ENCODE measurements at regions not wholly inside any gene's neighbourhood (a gene's known extent, or its start where the extent isn't known, plus 50 kb on each side); places are given as distances from the start of the nearest gene placed in this dataset.

DNA sequence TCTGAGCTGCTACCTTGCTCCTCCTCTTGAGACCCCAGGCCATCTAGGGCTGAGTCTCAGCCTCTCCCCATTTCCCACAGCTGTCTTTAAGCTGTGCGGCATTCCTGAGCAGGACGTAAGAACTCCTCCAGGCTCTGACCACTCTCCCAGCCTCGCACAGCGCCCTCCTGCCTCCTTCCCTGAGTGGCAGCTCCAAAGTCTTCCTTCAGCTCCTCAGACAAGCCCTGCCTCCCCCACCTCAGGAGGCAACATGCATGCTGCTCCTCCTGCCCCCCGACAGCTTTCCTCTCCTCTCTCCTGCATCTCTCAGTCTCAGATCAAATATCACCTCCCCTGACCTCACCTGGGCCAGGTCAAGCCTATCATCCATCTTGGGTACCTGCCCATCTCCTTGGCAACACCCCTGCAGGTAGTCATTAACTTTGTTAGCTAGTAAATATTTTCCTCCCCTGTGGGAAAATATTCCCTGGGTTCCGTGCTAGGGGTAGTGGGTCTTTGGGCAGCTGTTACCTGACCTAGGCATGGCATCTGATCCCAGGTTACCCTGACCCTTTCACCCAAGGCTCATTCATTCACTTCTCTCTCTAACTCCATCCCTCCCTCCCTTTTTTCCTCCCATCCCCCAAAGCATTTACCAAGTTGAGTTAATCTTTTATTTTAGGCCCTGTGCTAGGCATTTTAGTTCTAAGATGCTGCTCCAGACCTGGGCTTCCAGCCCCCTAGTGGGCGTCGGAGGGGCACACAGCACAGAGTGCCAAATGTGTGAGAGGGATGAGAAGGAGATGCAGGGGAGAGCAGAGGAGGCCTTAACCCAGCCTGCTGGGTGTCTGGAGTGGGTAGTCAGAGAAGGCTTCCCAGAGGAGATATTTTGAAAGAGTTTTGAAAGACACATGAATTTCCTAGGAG is 419.9 kb downstream of the PTPRU start:
- DNase-seq = peak; percentile 41 to 60
- no peaks in the 10 kb centered on the region for H3K36me3 ChIP-seq
- no peaks in the 10 kb centered on the region for H3K27me3 ChIP-seq
- peaks cover 7% of the 10 kb centered on the region; the same call in 1 of the 2 replicates for H3K9me3 ChIP-seq (replicated peaks)
- no peak overlapping the region for H3K4me3 ChIP-seq
- H3K27ac ChIP-seq = no peak overlapping the region
- no peaks in the 10 kb centered on the region for H3K4me1 ChIP-seq

DNA sequence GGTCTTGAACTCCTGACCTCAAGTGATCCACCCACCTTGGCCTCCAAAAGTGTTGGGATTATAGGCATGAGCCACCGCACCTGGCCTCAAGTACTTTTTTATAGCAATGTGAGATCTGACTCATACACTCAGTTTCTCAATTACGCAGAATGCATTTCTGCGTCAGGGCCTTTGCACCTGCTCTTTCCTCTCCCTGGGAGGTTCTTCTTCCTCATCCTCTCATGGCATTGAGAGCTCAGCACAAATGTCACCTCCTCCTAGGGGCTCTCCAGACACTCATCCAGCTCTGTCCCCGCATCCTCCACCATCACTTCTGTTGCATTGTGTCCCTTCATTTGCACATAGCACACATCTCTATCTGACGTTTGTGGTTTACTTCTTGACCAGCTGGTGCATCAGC is 418.8 kb downstream of the PTPRU start:
- no peak for DNase-seq
- H3K4me1 ChIP-seq = no peaks in the 10 kb centered on the region
- no peaks in the 10 kb centered on the region for H3K36me3 ChIP-seq
- H3K27ac ChIP-seq = no peak overlapping the region
- H3K27me3 ChIP-seq = no peaks in the 10 kb centered on the region
- no peak overlapping the region for H3K4me3 ChIP-seq
- peaks cover 7% of the 10 kb centered on the region; the same call in 1 of the 2 replicates for H3K9me3 ChIP-seq (replicated peaks)

DNA sequence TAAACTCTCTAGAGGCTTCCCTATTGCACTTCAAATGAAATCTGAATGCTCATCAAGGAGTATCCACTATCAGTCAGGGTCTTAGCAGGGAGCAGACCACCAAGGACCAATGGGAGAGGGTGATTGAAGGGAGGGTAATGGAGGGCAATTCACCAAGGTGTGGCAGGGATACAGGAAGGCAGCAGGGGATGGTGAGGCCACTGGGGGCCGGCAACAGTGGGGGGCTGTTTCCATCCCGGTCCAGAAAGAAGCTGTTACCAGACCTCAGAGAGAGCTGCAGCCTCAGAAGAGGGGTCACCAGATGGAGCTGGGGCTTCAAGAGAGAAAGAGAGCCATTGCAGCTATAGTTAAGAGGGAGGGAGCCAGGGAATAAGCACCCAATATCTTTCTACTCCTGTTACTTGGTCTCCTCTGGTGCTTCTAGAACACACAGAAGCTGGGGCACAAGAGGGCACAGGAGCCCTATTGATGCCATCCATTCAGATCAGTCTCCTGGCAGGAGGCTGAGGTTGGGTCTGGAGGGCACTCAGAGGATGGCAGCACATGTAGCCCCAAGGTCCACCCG is 417.6 kb downstream of the PTPRU start:
- no peaks in the 10 kb centered on the region for H3K4me1 ChIP-seq
- no peak for DNase-seq
- H3K36me3 ChIP-seq = no peaks in the 10 kb centered on the region
- no peak overlapping the region for H3K27ac ChIP-seq
- H3K9me3 ChIP-seq (replicated peaks) = no peaks in the 10 kb centered on the region
- no peak overlapping the region for H3K4me3 ChIP-seq
- no peaks in the 10 kb centered on the region for H3K27me3 ChIP-seq

DNA sequence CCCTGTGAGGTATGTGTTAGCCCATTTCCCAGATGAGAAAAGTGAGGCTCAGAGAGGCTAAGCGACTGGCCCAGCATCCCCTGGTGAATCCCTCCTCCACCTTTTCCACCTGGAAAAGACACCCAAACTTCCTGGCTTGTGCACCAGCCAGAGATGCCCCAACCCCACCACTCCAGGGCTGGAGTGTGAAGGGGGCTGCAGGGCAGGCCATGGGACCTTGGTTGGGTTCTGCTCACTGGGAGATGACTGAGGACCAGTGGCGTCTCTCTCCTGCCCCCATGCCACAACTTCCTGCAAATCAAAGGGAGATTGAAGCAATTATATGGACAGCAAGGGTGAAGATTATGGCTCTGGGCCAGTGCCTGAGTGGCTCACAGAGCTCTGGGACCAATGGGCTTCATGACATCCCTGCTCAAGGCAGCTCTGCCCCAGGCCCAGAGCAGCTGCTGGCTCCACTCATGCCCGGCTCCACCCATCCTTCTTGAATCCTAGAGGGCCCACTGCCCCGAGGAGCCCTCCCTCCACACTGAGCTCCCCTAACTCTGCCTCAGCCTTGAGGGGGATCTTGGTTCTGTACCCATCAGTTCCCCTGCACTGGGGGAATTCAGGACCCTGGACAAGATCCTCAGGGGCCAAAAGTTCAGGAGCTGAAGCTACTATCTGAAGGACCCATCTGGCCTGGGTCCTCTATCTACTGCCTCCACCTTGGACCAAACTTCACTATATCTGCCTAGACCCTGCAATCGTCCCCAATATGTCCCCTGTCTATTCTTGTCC is 416.9 kb downstream of the PTPRU start:
- no peaks in the 10 kb centered on the region for H3K4me1 ChIP-seq
- peak in 1 of 2 experiments; percentile 39 for DNase-seq
- H3K36me3 ChIP-seq = no peaks in the 10 kb centered on the region
- H3K27me3 ChIP-seq = no peaks in the 10 kb centered on the region
- H3K9me3 ChIP-seq (replicated peaks) = no peaks in the 10 kb centered on the region
- H3K4me3 ChIP-seq = no peak overlapping the region
- H3K27ac ChIP-seq = no peak overlapping the region

DNA sequence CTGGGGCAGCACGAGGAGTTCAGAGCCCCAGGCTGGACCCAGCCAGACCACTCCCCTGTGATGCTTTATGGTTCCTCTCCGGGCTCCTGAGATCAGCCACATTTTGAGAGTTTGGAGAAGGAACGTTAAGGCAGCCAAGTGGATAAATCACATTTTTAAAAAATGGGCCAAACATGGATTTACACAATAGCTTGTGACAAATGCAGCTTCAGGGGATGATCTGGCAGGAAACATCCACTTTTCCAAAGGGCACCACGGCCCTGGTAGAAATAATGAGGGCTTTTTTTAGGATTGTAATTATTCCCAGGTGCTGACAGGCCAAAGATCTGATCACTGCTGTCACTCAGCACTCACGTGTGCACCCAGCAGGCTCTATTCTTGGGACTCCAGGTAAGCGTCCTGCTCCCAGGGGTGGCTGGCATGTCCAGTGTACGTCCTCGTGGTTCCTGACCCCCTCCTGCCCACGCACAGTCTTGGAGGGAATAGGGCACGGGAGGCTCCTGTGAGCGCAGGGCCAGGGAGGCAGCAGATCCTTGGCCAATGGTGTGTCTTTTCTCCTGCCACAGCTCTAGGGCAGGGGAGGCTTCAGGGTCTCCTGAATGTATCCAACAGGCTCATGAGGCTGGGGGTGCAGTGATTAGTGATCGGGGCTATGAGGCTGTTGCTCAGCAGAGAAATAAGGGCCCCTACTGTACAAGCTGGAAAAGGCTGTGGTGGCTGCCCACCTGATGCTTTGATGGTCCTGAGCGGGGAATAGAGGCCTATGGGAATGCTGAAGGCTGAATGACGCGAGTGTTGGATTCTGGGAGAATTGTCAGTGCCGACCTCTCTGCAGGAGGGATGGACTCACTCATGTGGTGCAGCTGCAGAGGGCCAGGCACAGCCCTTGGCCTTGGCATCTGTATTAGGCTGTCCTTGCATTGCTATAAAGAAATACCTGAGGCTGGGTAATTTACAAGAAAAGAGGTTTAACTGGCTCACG is 415.7 kb downstream of the PTPRU start:
- Histone ChIP-seq H3K27me3 (no peaks in the 10 kb centered on the region), H3K27ac (no peak overlapping the region), H3K4me1 (no peaks in the 10 kb centered on the region), H3K4me3 (no peak overlapping the region), H3K9me3 (replicated peaks) (no peaks in the 10 kb centered on the region), H3K36me3 (no peaks in the 10 kb centered on the region)
- DNase-seq = no peak

DNA sequence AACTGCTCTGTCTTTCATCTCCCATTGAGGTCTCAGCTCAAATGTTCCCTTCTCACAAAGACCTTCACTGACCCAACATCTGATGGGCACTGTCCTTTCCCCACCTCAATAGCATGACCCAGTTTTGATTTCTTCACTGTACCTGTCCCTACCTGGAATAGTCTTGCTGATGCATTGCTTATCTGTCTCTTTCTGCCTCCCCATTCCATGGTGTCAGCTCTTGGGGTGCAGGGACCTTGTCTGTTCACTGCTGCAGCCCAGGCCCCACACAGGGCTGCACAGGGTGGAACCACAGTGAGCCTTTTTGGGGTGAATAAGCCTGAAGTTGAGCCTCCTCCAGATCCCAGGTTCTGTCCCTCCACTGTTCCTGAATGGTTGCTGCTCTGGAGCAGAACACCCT is 414.9 kb downstream of the PTPRU start:
- Histone ChIP-seq H3K4me3 (no peak overlapping the region), H3K36me3 (no peaks in the 10 kb centered on the region), H3K9me3 (replicated peaks) (no peaks in the 10 kb centered on the region), H3K4me1 (no peaks in the 10 kb centered on the region), H3K27ac (no peak overlapping the region), H3K27me3 (no peaks in the 10 kb centered on the region)
- no peak for DNase-seq

DNA sequence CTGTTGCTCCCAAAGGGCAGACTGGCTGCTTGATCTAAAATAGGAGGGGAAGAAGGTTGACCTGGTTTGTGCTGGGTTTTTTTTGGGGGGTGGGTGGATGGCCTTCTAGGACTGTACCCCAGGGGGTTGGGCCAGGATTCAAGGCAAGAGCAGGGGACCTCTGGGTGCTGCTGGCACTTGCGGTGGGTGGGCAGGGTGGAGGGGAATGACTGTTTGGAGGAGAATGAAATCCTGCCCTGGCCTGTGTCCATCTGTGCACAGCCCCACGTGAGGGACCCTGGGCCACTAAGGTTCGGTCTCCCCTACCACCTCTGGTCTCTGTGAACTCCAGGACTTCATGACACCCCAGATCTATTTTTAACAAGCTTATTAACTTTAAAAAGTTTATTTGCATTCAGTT is 414.2 kb downstream of the PTPRU start:
- Histone ChIP-seq H3K27ac (no peak overlapping the region), H3K4me3 (no peak overlapping the region), H3K27me3 (no peaks in the 10 kb centered on the region), H3K36me3 (no peaks in the 10 kb centered on the region), H3K4me1 (no peaks in the 10 kb centered on the region), H3K9me3 (replicated peaks) (no peaks in the 10 kb centered on the region)
- DNase-seq = no peak

DNA sequence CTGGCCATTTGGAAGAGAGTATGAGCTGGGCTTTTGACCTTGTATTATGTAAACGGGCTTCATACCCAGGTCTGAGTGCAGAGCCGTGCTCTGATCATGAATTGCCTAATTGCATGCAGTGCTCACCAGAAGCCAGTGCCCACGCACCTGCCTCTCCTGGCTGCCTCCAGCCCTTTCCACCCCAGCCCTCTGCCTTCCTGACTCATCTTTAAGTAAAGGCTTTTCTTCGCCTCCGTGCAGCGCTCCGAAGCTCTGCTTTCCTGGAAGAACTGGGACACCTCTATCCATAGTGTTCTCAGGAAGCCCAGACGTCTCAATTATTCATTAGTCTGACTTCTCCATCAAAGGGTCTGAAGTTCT is 413.7 kb downstream of the PTPRU start:
- no peak for DNase-seq
- Histone ChIP-seq H3K9me3 (replicated peaks) (no peaks in the 10 kb centered on the region), H3K27ac (no peak overlapping the region), H3K4me3 (no peak overlapping the region), H3K4me1 (no peaks in the 10 kb centered on the region), H3K36me3 (no peaks in the 10 kb centered on the region), H3K27me3 (peaks cover under 1% of the 10 kb centered on the region; the same call in 1 of the 2 replicates)

DNA sequence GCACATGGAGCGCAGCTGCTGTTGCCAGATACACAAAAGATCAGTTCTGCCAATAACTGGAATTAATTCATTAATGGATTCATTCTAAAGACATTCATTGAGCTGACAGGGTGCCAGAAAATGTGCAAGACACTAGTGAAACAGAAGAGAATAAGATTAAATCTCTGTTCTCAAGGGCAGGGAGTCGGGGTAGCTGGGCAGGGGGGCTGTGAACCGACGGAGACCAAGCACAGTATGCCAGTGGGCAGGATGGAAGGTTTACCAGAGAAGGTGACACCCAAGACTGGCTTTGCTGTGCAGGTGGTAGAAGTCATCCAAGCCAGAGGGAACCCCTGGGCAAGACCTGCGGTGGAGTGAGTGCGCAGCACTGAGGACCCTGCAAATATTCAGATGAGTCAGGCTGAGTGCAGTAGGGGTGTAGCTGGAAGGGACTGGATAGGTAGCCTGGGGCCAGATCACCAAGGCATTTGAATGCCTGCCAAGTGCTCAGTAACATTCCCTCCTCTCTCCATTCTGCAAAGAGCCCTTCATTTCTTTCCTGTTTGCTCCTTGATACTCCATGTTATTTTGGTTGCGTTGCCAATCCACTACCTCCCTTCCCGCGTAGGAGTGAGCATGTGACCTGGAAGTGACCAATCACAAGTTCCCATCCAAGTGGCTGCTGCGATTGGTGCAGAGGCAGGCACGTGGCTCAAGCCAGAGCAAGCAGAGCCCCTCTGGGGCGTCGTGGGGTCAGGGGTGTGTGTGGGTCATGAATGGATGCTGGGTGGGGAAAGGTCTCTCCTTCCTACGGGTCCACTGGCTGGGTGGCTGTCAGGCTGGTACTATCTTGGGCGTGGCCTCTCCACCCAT is 413.1 kb downstream of the PTPRU start:
- Histone ChIP-seq H3K27ac (no peak overlapping the region), H3K4me1 (no peaks in the 10 kb centered on the region), H3K4me3 (no peak overlapping the region), H3K36me3 (no peaks in the 10 kb centered on the region), H3K27me3 (peaks cover 3% of the 10 kb centered on the region; the same call in 1 of the 2 replicates), H3K9me3 (replicated peaks) (no peaks in the 10 kb centered on the region)
- DNase-seq = peak in 1 of 2 experiments; percentile 34

DNA sequence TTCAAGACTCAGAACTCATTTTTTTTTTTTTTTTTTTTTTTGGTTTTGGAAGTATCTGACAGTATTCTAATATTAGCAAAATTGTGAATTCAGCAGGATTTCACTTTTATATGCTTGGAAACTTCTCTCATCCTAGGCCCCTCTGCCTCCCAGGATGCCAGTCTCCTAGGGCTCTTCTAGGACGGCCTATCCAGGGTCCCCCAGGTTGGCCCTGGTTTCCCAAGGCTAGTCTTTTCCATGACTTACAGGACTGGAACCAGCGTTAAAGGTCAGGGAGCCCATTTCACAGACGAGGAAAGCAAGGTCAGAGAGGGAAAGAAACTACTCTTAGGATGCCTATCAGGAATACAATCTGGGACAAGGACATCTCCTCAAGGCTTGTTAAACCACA is 412.5 kb downstream of the PTPRU start:
- Histone ChIP-seq H3K4me3 (no peak overlapping the region), H3K27ac (no peak overlapping the region), H3K27me3 (peaks cover 3% of the 10 kb centered on the region; the same call in 1 of the 2 replicates), H3K4me1 (no peaks in the 10 kb centered on the region), H3K9me3 (replicated peaks) (no peaks in the 10 kb centered on the region), H3K36me3 (no peaks in the 10 kb centered on the region)
- DNase-seq = no peak

DNA sequence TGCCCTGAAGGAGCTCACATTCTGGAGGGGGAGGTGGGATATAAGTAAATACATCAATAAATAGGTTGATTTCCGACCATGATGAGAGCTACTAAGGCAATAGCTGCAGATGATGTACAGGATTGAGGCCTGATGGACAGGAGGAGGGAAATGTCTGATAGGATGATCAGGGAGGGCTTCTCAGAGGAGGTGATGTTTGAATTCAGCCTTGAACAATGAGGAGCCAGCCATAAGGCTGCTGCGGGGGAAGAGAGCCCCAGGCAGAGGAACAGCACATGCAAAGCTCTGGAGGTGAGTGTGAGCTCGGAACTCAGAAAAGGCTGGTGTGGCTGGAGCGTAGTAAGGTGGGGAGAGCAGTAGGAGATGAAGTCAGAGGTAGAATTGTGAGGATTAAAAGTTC is 411.7 kb downstream of the PTPRU start:
- Histone ChIP-seq H3K9me3 (replicated peaks) (no peaks in the 10 kb centered on the region), H3K27ac (no peak overlapping the region), H3K36me3 (no peaks in the 10 kb centered on the region), H3K27me3 (peaks cover 3% of the 10 kb centered on the region; the same call in 1 of the 2 replicates), H3K4me3 (no peak overlapping the region), H3K4me1 (no peaks in the 10 kb centered on the region)
- DNase-seq = no peak

DNA sequence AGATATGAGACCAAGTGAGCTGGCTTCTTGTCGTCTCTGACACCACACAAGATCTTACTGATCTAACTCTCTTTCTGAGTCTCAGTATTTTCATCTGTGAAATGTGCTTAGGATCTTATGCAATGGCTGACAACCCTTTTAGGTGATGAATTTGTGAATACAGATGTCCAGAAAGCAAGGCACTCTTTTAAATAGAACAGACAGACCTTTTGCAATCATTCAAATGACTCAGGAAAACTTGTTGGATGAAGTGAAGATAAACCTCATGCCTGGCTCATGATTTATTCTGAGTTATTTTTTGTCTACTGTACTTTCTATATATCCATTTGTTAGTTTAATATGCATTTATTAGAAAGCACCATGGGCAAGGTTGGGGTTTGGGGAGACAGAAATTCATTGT is 411.3 kb downstream of the PTPRU start:
- Histone ChIP-seq H3K4me3 (no peak overlapping the region), H3K27me3 (peaks cover 3% of the 10 kb centered on the region; the same call in 1 of the 2 replicates), H3K36me3 (no peaks in the 10 kb centered on the region), H3K9me3 (replicated peaks) (no peaks in the 10 kb centered on the region), H3K27ac (no peak overlapping the region), H3K4me1 (no peaks in the 10 kb centered on the region)
- no peak for DNase-seq

DNA sequence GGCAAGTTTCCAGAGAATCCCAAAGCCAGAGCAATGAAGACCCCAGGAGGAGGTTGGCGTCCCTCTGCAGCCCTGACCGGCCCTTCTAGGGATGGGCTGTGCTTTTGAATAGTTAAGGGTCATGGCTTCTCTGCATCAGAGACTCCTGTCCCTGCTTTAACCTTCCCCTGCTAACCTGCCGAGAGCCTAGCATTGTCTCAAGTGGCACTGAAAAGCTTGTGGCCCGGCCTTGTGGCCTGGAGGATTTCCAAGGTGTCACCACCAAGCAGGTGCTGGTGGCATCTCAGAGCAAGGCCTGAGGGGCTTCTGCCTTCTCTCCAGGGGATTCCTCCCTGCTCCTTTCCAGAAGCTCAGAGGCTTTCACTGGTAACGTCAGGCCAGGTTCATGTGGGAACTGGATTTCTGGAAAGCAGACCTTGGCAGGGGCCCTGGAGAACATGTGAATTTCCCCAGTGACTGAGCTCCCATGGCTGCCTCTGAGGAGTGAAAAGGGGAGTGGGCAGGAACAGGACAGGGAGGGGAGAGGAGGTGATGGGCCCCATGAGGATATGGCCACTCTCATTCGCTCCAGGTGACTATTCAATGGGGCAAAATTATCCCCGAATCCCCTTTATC is 409.9 kb downstream of the PTPRU start:
- H3K27me3 ChIP-seq = peaks cover 3% of the 10 kb centered on the region; the same call in 1 of the 2 replicates
- no peaks in the 10 kb centered on the region for H3K9me3 ChIP-seq (replicated peaks)
- no peak for DNase-seq
- no peak overlapping the region for H3K4me3 ChIP-seq
- no peaks in the 10 kb centered on the region for H3K4me1 ChIP-seq
- no peak overlapping the region for H3K27ac ChIP-seq
- no peaks in the 10 kb centered on the region for H3K36me3 ChIP-seq
